ENCODE measurements at regions not wholly inside any gene's neighbourhood (a gene's known extent, or its start where the extent isn't known, plus 50 kb on each side); places are given as distances from the start of the nearest gene placed in this dataset.

GRCh38 chr13:91058919-91059318 is 288.6 kb upstream of the MIR17HG start:
- TF ChIP-seq CTCF (IDR thresholded peaks at IDR 0.05) (no peak), BHLHE40 (IDR thresholded peaks at IDR 0.05; ENCODE audit: low read depth, low read length) (no peak), POLR2A (IDR thresholded peaks at IDR 0.05; ENCODE audit: low read length) (no peak), ATOH8 (CRISPR knock-in tag; IDR thresholded peaks at IDR 0.05; ENCODE audit: low read depth) (no peak), SMC3 (IDR thresholded peaks at IDR 0.05) (no peak)
- TF ChIP-seq, protein P1, sequence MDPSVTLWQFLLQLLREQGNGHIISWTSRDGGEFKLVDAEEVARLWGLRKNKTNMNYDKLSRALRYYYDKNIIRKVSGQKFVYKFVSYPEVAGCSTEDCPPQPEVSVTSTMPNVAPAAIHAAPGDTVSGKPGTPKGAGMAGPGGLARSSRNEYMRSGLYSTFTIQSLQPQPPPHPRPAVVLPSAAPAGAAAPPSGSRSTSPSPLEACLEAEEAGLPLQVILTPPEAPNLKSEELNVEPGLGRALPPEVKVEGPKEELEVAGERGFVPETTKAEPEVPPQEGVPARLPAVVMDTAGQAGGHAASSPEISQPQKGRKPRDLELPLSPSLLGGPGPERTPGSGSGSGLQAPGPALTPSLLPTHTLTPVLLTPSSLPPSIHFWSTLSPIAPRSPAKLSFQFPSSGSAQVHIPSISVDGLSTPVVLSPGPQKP (IDR thresholded peaks at IDR 0.05; ENCODE audit: low read depth, low read length), result no peak
- TF ChIP-seq, protein P2, sequence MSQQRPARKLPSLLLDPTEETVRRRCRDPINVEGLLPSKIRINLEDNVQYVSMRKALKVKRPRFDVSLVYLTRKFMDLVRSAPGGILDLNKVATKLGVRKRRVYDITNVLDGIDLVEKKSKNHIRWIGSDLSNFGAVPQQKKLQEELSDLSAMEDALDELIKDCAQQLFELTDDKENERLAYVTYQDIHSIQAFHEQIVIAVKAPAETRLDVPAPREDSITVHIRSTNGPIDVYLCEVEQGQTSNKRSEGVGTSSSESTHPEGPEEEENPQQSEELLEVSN (IDR thresholded peaks at IDR 0.05; ENCODE audit: borderline replicate concordance, low read depth), result no peak
